ENCODE measurements at regions not wholly inside any gene's neighbourhood (a gene's known extent, or its start where the extent isn't known, plus 50 kb on each side); places are given as distances from the start of the nearest gene placed in this dataset.

DNA sequence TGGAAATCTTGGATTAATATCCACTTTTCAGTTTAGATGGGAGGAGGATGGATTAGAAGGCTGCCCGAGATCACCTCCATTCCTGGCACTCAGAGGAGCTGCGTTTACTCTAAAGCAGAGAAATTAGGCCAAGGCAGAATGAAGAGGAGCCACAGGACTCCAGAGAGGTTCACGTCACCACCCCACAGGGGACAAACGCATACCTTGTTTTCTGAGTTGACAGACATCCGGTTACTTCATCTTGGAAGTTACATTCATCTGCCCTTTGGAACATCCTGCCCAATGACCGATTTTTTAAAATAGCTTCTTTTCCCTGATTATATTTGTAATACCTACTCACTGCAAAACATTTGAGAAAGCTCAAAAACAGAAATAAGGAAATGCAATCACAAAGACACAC, 220.0 kb downstream of the SOX9 start:
- TF ChIP-seq TAF1 (IDR thresholded peaks at IDR 0.05; ENCODE audit: borderline replicate concordance, insufficient read depth, low read length): no peak
- no peak for TF ChIP-seq SIN3A (IDR thresholded peaks at IDR 0.05; ENCODE audit: borderline replicate concordance, insufficient read depth, low read length)
- no peak for TF ChIP-seq FOXP2 (optimal IDR thresholded peaks at IDR 0.05; ENCODE audit: borderline replicate concordance, extremely low read depth, extremely low read length, insufficient read depth)
- TF ChIP-seq, protein P1, sequence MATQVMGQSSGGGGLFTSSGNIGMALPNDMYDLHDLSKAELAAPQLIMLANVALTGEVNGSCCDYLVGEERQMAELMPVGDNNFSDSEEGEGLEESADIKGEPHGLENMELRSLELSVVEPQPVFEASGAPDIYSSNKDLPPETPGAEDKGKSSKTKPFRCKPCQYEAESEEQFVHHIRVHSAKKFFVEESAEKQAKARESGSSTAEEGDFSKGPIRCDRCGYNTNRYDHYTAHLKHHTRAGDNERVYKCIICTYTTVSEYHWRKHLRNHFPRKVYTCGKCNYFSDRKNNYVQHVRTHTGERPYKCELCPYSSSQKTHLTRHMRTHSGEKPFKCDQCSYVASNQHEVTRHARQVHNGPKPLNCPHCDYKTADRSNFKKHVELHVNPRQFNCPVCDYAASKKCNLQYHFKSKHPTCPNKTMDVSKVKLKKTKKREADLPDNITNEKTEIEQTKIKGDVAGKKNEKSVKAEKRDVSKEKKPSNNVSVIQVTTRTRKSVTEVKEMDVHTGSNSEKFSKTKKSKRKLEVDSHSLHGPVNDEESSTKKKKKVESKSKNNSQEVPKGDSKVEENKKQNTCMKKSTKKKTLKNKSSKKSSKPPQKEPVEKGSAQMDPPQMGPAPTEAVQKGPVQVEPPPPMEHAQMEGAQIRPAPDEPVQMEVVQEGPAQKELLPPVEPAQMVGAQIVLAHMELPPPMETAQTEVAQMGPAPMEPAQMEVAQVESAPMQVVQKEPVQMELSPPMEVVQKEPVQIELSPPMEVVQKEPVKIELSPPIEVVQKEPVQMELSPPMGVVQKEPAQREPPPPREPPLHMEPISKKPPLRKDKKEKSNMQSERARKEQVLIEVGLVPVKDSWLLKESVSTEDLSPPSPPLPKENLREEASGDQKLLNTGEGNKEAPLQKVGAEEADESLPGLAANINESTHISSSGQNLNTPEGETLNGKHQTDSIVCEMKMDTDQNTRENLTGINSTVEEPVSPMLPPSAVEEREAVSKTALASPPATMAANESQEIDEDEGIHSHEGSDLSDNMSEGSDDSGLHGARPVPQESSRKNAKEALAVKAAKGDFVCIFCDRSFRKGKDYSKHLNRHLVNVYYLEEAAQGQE (IDR thresholded peaks at IDR 0.05; ENCODE audit: insufficient read depth in 1 of 2, low read depth in 2 of 2, low read length in 2 of 2): no peak
- TF ChIP-seq POLR2AphosphoS5 (IDR thresholded peaks at IDR 0.05; ENCODE audit: low read depth, low read length): no peak

DNA sequence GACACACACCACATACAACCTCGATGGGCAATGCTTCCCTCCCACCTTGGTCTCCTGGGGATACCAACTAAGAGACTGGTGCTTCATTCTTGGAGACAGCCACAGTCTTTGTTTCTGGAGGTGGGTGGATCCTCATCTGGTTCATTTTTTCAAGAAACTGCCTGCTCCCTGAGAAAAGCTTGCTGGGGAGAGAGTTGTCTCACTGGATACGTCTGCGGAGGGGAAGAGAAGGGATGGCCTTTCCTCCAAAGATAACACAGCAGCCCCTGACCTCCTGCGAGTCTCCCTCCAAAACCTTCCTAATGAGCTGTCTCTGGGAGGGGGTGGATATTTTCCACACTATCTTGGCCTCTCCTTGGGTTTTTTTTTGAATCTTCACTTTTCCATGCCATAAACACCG, 221.2 kb downstream of the SOX9 start:
- TF ChIP-seq SIN3A (IDR thresholded peaks at IDR 0.05; ENCODE audit: borderline replicate concordance, insufficient read depth, low read length) (no peak), TAF1 (IDR thresholded peaks at IDR 0.05; ENCODE audit: borderline replicate concordance, insufficient read depth, low read length) (no peak), POLR2AphosphoS5 (IDR thresholded peaks at IDR 0.05; ENCODE audit: low read depth, low read length) (no peak), FOXP2 (optimal IDR thresholded peaks at IDR 0.05; ENCODE audit: borderline replicate concordance, extremely low read depth, extremely low read length, insufficient read depth) (no peak)
- TF ChIP-seq, protein P1 (IDR thresholded peaks at IDR 0.05; ENCODE audit: insufficient read depth in 1 of 2, low read depth in 2 of 2, low read length in 2 of 2): no peak

DNA sequence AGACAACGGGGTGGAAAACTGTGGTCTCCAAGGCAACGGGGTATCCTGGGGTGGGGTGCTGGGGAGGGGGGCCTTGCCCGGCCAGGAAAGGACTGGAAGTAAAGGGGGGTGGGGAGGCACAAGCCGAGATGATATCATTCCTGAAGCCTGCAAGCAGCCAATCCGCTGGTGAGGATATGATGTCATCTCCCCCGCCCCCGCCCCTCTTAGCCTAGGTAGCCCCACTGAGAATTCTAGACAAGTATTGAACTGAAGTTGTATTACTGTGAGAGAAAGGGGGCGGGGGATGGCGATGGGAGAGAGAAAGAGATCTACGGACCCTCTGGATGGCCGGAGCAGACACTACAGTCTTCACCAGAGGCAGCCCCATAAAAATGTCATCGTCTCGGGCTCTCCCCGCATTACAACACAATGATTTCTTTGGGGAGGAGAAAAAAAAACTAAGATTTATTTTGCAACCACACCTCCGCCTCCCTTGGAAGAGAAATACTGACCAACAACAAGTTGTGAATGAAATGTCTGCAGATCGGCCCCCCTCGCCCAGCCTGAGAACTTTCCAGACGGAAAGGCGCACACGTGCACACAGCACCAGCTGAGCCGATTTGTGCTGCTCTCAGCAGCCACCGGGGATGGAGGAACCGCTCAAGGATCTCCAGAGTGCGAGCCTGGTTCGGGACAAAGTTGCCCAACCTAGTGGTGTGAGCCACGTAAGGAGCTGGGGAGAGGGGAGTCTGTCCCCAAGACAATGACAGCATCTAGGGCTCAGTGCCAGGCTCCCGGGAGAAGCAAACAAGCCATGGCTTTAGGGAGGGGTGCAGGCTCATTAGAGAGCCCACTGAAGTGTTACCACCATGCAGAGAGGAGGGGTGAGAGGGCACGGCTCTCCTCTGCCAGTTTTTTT, 222.1 kb downstream of the SOX9 start:
- TF ChIP-seq TAF1 (IDR thresholded peaks at IDR 0.05; ENCODE audit: borderline replicate concordance, insufficient read depth, low read length) (no peak), FOXP2 (optimal IDR thresholded peaks at IDR 0.05; ENCODE audit: borderline replicate concordance, extremely low read depth, extremely low read length, insufficient read depth) (no peak), SIN3A (IDR thresholded peaks at IDR 0.05; ENCODE audit: borderline replicate concordance, insufficient read depth, low read length) (no peak), POLR2AphosphoS5 (IDR thresholded peaks at IDR 0.05; ENCODE audit: low read depth, low read length) (no peak)
- TF ChIP-seq, protein P1 (IDR thresholded peaks at IDR 0.05; ENCODE audit: insufficient read depth in 1 of 2, low read depth in 2 of 2, low read length in 2 of 2): no peak

DNA sequence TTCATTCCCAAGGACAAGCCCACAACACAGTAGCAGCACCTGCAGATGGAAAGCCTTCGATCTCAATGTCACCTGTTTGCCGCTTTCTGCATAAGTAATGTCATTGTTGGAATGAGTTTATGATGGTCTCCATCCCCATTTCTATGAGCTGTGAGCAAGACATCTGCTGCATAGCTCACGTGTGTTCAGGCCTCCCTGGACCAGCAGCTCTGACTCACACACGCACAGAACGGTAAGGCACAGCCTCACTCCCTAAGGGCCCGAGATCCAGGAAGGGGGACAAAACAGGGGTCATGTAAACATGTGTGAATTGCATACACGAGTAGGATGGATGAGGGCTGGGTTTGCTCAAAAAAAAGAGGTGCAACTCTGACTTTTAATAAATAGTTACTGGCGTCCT, 223.1 kb downstream of the SOX9 start:
- TF ChIP-seq FOXP2 (optimal IDR thresholded peaks at IDR 0.05; ENCODE audit: borderline replicate concordance, extremely low read depth, extremely low read length, insufficient read depth) (no peak), POLR2AphosphoS5 (IDR thresholded peaks at IDR 0.05; ENCODE audit: low read depth, low read length) (no peak), SIN3A (IDR thresholded peaks at IDR 0.05; ENCODE audit: borderline replicate concordance, insufficient read depth, low read length) (no peak)

DNA sequence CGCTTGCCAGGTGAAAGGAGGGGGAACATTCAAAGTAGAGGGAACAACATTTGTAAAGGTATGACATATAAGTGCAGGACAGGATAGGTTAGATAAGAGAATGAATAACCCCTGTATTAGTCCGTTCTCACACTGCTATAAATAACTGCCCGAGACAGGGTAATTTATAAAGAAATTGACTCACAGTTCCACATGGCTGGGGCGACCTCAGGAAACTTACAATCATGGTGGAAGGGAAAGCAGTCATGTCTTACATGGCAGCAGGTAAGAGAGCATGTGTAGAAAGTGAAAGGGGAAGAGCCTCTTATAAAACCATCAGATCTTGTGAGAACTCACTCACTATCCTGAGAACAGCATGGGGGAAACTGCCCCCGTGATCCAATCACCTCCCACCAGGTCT, 223.8 kb downstream of the SOX9 start:
- TF ChIP-seq TAF1 (IDR thresholded peaks at IDR 0.05; ENCODE audit: borderline replicate concordance, insufficient read depth, low read length): no peak
- TF ChIP-seq SIN3A (IDR thresholded peaks at IDR 0.05; ENCODE audit: borderline replicate concordance, insufficient read depth, low read length): no peak
- TF ChIP-seq POLR2AphosphoS5 (IDR thresholded peaks at IDR 0.05; ENCODE audit: low read depth, low read length): no peak

DNA sequence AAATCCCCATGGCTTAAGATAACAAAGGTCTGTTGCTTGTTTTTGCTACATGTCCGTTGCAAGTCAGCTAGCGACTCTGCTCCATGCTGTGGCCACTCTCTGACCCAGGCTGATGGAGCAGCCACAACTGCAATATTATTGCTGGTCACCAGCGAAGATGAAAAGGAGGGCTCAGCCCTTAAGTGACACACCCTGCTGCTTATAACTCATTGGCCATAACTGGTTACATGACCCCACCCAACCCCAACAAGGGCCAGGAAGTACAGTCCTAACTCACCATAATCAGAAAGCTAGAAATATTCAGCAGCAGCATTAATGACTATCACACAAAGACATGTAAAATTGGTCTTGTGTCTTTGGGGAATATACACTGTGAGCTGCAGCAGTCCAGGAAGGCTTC, 224.3 kb downstream of the SOX9 start:
- TF ChIP-seq POLR2AphosphoS5 (IDR thresholded peaks at IDR 0.05; ENCODE audit: low read depth, low read length) (no peak), TAF1 (IDR thresholded peaks at IDR 0.05; ENCODE audit: borderline replicate concordance, insufficient read depth, low read length) (no peak), SIN3A (IDR thresholded peaks at IDR 0.05; ENCODE audit: borderline replicate concordance, insufficient read depth, low read length) (no peak), FOXP2 (optimal IDR thresholded peaks at IDR 0.05; ENCODE audit: borderline replicate concordance, extremely low read depth, extremely low read length, insufficient read depth) (no peak)
- TF ChIP-seq, protein P1 (IDR thresholded peaks at IDR 0.05; ENCODE audit: insufficient read depth in 1 of 2, low read depth in 2 of 2, low read length in 2 of 2): no peak

All from PFSK-1 (cell line).